ENCODE measurements at regions not wholly inside any gene's neighbourhood (a gene's known extent, or its start where the extent isn't known, plus 50 kb on each side); places are given as distances from the start of the nearest gene placed in this dataset.
A peak's percentile ranks its signal among the peaks of the same experiment; 100 is the strongest.

DNA sequence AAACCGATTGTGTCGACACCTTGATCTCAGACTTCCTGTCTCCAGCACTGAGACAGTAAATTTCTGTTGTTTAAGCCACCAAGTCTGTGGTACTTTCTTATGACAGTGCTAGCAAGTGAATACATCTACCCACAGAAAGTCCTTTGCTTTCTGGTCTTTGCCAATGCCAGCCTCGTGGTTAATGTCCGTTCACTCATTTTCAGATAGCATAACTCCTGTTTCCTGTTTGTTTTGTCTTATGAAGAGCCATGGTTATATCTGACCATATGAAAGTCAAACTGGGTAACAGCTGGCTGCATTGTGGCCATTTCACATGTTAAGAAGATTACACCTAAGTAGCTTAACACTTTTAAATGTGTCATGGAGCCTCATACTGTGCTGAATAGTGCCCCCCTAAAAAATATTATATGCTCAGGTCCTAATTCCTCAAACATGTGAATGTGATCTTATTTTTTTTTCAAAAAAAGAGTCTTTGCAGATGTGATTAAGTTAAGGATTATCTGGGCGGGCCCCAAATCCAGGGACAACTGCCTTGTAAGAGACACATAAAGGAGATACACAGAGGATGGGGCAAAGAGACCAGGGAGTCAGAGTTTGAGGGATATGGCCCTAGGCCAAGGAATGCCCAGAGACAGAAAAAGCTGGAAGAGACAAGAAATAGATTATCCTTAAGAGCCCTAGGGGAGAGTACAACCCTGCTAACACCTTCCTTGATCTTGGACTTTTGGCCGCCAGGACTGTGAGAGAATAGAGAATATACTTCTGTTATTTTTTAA, 118.0 kb downstream of the KCNE4 start:
- Histone ChIP-seq H3K36me3 (ENCODE audit: low read depth, missing control alignments) (no peaks in the 10 kb centered on the region), H3K4me3 (no peak overlapping the region), H3K9me3 (no peaks in the 10 kb centered on the region), H3K27ac (no peak overlapping the region), H3K4me1 (no peaks in the 10 kb centered on the region), H3K27me3 (no peaks in the 10 kb centered on the region)
- TF ChIP-seq, protein P1, sequence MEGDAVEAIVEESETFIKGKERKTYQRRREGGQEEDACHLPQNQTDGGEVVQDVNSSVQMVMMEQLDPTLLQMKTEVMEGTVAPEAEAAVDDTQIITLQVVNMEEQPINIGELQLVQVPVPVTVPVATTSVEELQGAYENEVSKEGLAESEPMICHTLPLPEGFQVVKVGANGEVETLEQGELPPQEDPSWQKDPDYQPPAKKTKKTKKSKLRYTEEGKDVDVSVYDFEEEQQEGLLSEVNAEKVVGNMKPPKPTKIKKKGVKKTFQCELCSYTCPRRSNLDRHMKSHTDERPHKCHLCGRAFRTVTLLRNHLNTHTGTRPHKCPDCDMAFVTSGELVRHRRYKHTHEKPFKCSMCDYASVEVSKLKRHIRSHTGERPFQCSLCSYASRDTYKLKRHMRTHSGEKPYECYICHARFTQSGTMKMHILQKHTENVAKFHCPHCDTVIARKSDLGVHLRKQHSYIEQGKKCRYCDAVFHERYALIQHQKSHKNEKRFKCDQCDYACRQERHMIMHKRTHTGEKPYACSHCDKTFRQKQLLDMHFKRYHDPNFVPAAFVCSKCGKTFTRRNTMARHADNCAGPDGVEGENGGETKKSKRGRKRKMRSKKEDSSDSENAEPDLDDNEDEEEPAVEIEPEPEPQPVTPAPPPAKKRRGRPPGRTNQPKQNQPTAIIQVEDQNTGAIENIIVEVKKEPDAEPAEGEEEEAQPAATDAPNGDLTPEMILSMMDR (IDR thresholded peaks at IDR 0.05): no peak
- TF ChIP-seq POLR2A (IDR thresholded peaks at IDR 0.05): no peak
- DNase-seq: no peak
- intact Hi-C loops (cut with DNase I; ENCODE audit: low total_unique reads): no loop called here
- 66 to 81% methylated on average over 6 of the region's 6 CpGs for WGBS, 2 donors

- Histone ChIP-seq H3K27me3 (no peaks in the 10 kb centered on the region), H3K27ac (no peak overlapping the region), H3K4me1 (no peaks in the 10 kb centered on the region), H3K9me3 (no peaks in the 10 kb centered on the region), H3K4me3 (no peak overlapping the region), H3K36me3 (ENCODE audit: low read depth, missing control alignments) (no peaks in the 10 kb centered on the region)
- intact Hi-C loops (cut with DNase I; ENCODE audit: low total_unique reads): no loop called here
- WGBS, 2 donors: 70 to 78% methylated on average over 2 of the region's 2 CpGs
- no peak for DNase-seq
- TF ChIP-seq, protein P1 (IDR thresholded peaks at IDR 0.05): no peak
Observed at GRCh38 chr2:223176970-223177369, 125.0 kb downstream of the KCNE4 start.

DNA sequence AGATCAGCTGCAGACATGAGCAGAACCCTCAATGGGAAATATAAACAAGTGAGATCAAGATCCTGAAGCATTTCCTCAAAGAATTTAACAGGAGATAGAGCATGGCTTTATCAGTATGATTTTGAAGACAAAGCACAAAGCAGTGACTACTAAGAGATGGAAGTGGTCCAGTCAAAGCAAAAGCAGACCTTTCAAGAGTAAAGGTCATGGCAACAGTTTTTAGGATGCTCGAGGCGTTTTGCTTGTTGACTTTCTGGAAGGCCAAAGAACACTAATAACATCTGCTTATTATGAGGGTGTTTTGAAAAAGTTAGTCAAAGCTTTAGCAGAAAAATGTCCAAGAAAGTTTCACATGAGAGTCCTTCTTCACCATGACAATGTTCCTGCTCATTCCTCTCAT, 128.5 kb downstream of the KCNE4 start:
- Histone ChIP-seq H3K4me3 (no peak overlapping the region), H3K27ac (peak overlapping the region in 1 of 2 donors; percentile 23), H3K9me3 (no peaks in the 10 kb centered on the region), H3K27me3 (no peaks in the 10 kb centered on the region), H3K4me1 (no peaks in the 10 kb centered on the region), H3K36me3 (ENCODE audit: low read depth, missing control alignments) (no peaks in the 10 kb centered on the region)
- intact Hi-C loops (cut with DNase I; ENCODE audit: low total_unique reads): no loop called here
- 51 to 58% methylated on average over 2 of the region's 2 CpGs for WGBS, 2 donors
- TF ChIP-seq, protein P1 (IDR thresholded peaks at IDR 0.05): no peak
- TF ChIP-seq POLR2A (IDR thresholded peaks at IDR 0.05): no peak
- no peak for DNase-seq

DNA sequence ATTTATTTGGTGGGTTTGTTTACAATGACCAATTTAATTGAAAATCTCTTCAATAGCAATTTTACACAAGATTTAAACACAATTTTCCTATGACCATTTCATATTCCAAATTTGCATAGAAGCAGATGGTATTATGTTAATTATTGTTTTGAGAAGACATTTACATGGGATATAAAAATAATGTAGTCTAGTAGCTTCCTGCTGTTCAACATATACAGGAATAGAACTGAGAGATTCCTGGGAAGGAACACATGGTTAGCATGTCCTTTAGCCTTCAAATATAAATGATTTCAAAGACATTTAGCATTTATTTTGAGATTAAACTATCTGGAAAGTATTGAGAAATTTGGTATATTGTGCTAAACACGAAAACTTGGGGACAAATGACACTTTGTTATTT, 129.6 kb downstream of the KCNE4 start:
- intact Hi-C loops (cut with DNase I; ENCODE audit: low total_unique reads): no loop called here
- Histone ChIP-seq H3K4me1 (no peaks in the 10 kb centered on the region), H3K9me3 (no peaks in the 10 kb centered on the region), H3K4me3 (no peak overlapping the region), H3K27me3 (no peaks in the 10 kb centered on the region), H3K36me3 (ENCODE audit: low read depth, missing control alignments) (no peaks in the 10 kb centered on the region), H3K27ac (no peak overlapping the region)
- no peak for DNase-seq
- TF ChIP-seq POLR2A (IDR thresholded peaks at IDR 0.05): no peak
- TF ChIP-seq, protein P1 (IDR thresholded peaks at IDR 0.05): no peak
- 71 to 80% methylated on average over 1 of the region's 1 CpG for WGBS, 2 donors

DNA sequence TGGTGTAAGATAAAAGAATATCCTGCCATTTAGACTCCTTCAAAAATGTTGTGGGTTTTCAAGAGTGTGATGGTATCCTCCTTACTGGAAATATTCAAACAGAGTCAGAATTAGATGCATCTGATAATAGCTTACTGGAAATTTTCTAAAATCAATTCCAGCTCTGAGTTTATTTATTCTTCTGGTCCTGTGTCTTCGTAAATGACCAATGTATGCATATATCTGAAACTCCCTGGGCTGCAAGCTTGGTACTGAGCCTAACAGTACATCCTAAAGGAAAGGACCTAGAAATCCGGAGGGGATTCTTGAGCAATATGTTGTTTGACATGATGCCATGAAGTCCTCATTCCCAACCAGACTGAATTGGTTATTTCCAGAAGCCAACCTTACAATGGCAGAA, 130.4 kb downstream of the KCNE4 start:
- Histone ChIP-seq H3K27ac (no peak overlapping the region), H3K9me3 (no peaks in the 10 kb centered on the region), H3K4me3 (no peak overlapping the region), H3K36me3 (ENCODE audit: low read depth, missing control alignments) (no peaks in the 10 kb centered on the region), H3K4me1 (no peaks in the 10 kb centered on the region), H3K27me3 (no peaks in the 10 kb centered on the region)
- no peak for DNase-seq
- 82 to 96% methylated on average over 2 of the region's 2 CpGs for whole genome bisulfite sequencing, 2 donors
- intact Hi-C loops (cut with DNase I; ENCODE audit: low total_unique reads): no loop called here
- no peak for TF ChIP-seq POLR2A (IDR thresholded peaks at IDR 0.05)
- TF ChIP-seq, protein P1 (IDR thresholded peaks at IDR 0.05): no peak
